GM11168 (cell line): ENCODE measurements at regions not wholly inside any gene's neighbourhood (a gene's known extent, or its start where the extent isn't known, plus 50 kb on each side); places are given as distances from the start of the nearest gene placed in this dataset.
"Not testable (repeated sequence)": the region's sequence is repeated elsewhere in the genome, so short reads cannot be mapped to it uniquely, and the experiment has no call there.

Source experiments
- in situ Hi-C: fragments of 300-500 bp; cut with MboI; formaldehyde crosslinking; loops from one replicate; pipeline ENCODE4 v1.12.0; 2022; ENCODE audit warnings: low sequenced_read_pairs; ENCODE audit not compliant: unreplicated experiment

GRCh38 chr20:22529150-22530019 is 55.0 kb downstream of the FOXA2 start:
- in situ Hi-C loops: no loop called here

DNA sequence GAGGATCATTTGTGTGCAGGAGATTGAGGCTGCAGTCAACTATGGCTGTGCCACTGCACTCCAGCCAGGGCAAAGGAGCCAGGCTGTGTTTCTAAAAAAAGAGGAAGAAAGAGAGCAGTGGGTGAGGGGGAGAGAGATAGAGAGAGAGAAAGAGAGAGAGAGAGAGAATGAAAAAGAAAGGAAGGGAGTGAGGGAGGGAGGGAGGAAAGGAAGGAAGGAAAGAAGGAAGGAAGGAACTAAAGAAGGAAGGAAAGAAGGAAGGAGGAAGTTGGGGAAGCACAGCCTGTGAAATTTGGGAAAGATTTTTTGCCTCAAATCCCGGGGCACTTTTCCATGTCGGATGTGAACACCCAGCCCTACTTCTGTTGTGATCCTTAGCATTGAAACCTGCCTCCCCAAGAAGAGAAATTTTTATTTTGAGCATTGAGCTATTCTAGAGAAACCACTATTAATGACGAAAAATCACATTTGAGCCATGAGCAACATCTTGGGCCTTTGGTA is 57.8 kb downstream of the FOXA2 start:
- in situ Hi-C loops: no loop called here

DNA sequence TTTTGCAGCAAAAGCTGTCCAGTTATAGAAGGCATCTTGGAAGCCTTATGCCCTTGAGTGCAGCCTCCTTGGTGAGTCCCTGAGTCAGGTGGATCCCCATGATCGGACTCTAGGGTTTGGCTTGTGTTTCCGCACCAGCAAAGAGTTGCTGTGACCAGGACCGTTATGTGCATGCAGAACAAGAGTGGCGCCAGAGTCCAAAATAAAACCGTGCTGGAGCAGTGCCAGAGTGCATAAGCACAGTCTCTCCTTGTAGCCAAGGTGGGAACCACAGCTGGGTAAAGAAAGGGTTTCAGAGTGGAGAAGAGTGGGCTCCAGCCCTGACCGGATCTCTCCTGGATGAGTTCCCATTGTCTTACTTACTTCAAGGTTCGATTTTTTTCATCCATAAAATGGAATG is 58.6 kb downstream of the FOXA2 start:
- in situ Hi-C loops: no loop called here

DNA sequence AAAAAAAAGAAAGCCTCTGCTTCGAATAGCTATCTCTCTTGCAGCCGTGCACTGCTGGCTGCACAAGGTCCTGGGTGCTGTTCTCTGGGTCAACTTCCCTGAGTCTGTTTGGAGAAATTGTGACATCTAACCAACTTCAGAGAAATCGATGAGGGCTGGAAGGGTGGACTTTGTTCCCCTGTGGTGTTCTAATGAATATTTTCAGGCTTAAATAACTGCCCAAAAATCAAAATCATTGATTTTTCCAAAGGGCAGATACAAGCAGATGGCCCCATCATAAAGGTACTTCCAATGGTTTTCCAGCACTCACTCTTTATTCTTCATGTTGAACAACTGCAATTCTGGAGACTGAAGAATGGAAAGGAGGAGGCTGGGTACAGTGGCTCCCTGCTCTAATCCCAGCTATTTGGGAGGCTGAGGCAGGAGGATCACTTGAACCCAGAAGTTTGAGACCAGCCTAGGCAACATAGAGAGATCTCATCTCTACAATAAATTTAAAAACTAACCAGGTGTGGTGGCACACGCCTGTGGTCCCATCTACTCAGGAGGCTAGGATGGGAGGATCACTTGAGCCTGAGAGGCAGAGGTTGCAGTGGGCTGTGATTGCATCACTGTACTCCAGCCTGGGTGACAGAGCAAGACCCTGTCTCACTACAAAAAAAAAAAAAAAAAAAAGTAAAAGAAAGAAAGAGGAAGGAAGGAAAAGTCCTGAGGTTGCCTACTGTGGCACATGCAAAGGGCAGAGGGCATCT is 59.1 kb downstream of the FOXA2 start:
- in situ Hi-C loops: no loop called here

GRCh38 chr20:22524393-22525015 is 59.9 kb downstream of the FOXA2 start:
- in situ Hi-C loops: no loop called here

GRCh38 chr20:22523499-22524392 is 60.6 kb downstream of the FOXA2 start:
- in situ Hi-C loops: no loop called here

DNA sequence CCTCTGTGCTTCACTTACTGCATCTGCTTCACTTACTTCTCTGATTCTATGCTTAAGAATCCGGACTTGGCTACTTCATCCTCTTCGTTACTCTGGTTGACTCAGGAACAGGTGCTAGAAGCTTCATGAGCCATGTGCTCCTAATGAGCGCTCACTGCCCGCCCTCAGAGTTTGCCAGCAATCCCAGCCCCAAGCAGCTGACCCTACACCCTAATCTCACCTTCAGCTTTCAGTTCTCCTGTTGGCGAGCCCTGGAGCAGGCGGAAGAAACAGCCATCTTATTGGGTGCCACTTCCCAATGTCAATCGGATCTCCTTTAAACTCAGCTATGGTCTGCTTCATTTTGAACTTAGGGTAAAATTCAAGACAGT is 61.3 kb downstream of the FOXA2 start:
- in situ Hi-C loops: no loop called here

DNA sequence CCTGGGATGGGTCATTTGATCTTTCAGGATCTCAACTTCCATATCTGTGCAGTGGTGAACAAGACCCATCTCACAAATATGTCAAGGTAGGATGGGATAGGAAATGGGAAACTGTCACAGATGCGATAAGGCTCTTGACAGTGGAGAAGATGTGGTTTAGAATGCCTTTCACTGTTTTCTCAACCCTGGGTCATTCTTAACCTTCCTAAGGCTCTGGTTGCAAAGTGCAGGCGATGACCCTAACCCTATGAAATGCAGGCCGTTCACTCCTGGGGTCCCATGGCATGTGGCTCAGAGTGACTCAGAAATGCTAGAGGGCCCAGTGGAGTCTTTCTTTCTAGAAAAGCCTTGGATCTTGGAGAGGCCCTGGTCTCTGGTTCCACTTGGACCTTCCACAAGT is 61.7 kb downstream of the FOXA2 start:
- in situ Hi-C loops: no loop called here

DNA sequence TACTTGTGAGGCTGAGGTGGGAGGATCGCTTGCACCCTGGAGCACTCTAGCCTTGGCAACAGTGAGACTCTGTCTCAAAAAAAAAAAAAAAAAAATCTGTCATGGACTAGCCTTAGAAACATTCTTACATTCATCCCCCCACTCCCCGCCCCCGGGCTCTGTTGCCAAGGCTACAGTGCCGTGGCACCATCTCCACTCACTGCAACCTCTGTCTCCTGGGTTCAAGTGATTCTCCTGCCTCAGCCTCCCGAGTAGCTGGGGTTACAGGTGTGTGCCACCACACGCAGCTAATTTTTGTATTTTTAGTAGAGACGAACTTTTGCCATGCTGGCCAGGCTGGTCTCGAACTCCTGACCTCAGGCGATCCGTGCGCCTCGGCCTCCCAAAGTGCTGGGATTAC is 62.4 kb downstream of the FOXA2 start:
- in situ Hi-C loops: not testable (repeated sequence)

GRCh38 chr20:22520381-22520780 is 64.0 kb downstream of the FOXA2 start:
- in situ Hi-C loops: no loop called here

- in situ Hi-C loops: no loop called here
Measured at GRCh38 chr20:22515264-22515663, 69.1 kb downstream of the FOXA2 start.

DNA sequence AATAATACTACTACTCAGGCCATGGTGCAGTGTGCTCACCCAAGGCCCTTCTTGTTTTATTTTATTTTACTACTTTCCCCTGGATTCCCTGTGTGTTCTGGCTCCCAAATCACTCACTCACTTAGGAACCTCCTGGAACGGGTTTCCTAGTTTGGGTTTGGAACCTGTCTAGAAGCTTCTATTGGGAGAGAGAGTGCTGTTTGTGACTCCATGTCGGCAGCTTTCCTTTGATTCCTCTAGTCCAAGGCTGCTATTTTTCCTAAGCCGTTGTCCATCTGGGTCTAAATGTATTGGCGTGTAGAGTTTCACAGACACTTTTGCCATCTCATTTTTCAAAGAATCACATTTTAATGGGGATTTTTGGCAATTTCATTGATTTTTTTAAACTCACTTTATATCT is 70.8 kb downstream of the FOXA2 start:
- in situ Hi-C loops: no loop called here

- in situ Hi-C loops: no loop called here
Measured at GRCh38 chr20:22512911-22513489, 71.4 kb downstream of the FOXA2 start.

DNA sequence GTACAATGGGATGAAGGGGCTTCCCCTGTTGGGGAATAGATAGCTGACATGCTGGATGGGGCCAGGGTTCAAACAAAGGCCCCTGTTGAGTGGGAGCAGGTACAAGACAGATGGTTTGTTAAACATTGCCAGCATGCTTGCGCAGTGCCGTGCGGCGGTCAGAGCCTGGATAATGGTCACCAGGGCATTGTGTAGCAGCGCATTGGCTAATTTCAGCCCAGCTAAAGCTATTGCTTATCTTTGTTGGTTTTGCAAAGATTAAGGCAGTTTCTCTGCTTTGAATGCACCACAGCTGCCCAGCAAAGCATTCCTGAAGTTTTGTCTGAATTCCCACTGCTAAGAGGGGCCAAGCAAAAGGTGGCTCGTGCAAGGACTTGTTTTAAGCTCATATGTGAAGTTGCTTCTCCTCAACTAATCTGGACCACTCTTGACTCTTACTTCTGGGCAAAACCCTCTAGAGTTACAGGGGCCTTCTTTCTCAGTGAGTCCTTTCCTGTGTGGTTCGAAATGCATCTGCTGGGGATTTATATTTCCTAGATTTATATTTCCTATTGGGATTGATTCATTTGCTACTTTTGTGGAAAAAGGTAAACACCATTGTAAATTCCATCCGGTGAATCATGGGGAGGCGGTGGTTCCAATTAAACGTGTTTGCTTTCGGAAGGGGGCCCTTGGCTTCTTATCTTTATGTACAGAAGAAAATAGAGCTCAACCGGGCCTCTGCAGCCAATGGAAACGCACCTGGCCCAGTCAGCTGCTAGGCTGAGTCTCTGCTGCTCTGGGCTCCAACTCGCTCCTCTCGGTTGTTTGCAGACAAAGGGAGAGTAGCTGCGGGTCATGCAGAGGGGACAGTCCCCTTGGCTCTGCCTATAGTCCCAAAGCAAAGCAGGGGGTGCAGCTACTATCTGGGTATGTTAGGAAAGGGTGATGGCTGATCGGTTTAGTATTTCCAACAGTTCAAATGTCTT is 72.1 kb downstream of the FOXA2 start:
- in situ Hi-C loops: no loop called here

- in situ Hi-C loops: no loop called here
Measured at GRCh38 chr20:22509843-22510147, 74.6 kb downstream of the FOXA2 start.

- in situ Hi-C loops: no loop called here
Measured at GRCh38 chr20:22509090-22509842, 75.1 kb downstream of the FOXA2 start.

- in situ Hi-C loops: no loop called here
Measured at GRCh38 chr20:22508426-22508825, 75.9 kb downstream of the FOXA2 start.
